ENCODE measurements at regions not wholly inside any gene's neighbourhood (a gene's known extent, or its start where the extent isn't known, plus 50 kb on each side); places are given as distances from the start of the nearest gene placed in this dataset.

DNA sequence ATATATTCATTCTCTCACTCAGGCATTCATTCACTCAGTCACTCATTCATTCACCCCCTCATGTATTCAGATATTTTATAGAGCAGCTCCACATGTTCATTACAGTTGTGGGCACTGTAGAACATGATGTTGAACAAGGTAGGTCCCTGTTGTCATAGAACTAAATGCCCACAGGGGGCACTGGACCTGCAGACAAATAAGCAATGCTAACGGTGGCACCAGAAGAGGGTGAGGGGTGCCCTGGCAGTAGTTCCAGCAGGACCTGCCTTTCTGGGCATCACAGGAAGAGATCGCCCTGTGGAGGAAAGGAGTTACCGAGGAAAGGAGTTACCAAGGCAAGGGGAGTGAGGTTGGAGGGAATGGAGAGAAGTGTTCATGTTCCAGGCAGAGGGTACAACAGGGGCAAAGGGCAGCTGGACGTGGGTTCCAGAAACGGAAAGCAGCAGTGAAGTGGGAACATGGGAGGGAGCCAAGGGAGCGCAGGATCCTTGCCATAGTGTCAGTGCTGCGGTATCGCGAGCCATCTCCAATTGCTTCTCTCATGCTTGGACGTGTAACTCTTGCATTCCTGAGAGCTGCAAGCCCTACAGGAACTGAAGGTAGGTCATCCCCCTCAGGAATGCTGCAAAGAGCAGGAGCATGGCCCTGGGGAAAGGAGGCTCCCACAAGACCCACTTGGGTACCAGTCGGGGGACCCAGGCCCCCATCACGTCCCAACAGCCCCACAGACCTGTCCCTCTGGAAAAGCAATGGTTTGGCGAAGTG is 128.2 kb downstream of the EDN3 start:
- TF ChIP-seq, protein P1, sequence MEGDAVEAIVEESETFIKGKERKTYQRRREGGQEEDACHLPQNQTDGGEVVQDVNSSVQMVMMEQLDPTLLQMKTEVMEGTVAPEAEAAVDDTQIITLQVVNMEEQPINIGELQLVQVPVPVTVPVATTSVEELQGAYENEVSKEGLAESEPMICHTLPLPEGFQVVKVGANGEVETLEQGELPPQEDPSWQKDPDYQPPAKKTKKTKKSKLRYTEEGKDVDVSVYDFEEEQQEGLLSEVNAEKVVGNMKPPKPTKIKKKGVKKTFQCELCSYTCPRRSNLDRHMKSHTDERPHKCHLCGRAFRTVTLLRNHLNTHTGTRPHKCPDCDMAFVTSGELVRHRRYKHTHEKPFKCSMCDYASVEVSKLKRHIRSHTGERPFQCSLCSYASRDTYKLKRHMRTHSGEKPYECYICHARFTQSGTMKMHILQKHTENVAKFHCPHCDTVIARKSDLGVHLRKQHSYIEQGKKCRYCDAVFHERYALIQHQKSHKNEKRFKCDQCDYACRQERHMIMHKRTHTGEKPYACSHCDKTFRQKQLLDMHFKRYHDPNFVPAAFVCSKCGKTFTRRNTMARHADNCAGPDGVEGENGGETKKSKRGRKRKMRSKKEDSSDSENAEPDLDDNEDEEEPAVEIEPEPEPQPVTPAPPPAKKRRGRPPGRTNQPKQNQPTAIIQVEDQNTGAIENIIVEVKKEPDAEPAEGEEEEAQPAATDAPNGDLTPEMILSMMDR (IDR thresholded peaks at IDR 0.05): no peak
- TF ChIP-seq POLR2A (IDR thresholded peaks at IDR 0.05): no peak
